ENCODE measurements at regions not wholly inside any gene's neighbourhood (a gene's known extent, or its start where the extent isn't known, plus 50 kb on each side); places are given as distances from the start of the nearest gene placed in this dataset.

DNA sequence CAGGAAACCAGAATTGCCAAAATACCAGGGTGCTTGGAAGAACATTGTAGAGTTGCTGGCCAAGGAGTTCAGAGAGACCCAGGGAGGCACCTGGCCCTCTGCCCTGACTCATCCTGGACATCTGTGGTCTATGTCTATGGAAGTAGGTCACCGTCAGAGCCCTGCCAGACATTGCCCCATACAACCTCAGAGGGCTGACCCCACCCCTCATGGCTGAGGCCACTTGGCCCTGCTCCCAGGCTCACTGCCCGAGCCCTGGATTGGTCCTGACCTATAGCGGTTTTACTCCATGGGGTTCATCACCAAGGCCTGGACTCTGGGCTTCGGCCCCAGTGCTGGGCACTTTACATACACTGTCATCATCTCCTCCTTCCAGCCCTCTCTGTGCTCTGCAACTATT lies 233.1 kb downstream of the PTPRU start:
- Mint-ChIP-seq H3K4me3 (ENCODE audit: unreplicated experiment) (no peak overlapping the region), H3K4me1 (ENCODE audit: unreplicated experiment) (no peaks in the 10 kb centered on the region), H3K9me3 (ENCODE audit: unreplicated experiment) (no peaks in the 10 kb centered on the region), H3K36me3 (ENCODE audit: low read depth, unreplicated experiment) (no peaks in the 10 kb centered on the region), H3K27me3 (ENCODE audit: unreplicated experiment) (peaks cover 4% of the 10 kb centered on the region), H3K27ac (ENCODE audit: unreplicated experiment) (no peak overlapping the region)
- DNase-seq (ENCODE audit: low spot score): no peak
- TF ChIP-seq, protein P1, sequence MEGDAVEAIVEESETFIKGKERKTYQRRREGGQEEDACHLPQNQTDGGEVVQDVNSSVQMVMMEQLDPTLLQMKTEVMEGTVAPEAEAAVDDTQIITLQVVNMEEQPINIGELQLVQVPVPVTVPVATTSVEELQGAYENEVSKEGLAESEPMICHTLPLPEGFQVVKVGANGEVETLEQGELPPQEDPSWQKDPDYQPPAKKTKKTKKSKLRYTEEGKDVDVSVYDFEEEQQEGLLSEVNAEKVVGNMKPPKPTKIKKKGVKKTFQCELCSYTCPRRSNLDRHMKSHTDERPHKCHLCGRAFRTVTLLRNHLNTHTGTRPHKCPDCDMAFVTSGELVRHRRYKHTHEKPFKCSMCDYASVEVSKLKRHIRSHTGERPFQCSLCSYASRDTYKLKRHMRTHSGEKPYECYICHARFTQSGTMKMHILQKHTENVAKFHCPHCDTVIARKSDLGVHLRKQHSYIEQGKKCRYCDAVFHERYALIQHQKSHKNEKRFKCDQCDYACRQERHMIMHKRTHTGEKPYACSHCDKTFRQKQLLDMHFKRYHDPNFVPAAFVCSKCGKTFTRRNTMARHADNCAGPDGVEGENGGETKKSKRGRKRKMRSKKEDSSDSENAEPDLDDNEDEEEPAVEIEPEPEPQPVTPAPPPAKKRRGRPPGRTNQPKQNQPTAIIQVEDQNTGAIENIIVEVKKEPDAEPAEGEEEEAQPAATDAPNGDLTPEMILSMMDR (IDR thresholded peaks at IDR 0.05; ENCODE audit: unreplicated experiment): no peak

DNA sequence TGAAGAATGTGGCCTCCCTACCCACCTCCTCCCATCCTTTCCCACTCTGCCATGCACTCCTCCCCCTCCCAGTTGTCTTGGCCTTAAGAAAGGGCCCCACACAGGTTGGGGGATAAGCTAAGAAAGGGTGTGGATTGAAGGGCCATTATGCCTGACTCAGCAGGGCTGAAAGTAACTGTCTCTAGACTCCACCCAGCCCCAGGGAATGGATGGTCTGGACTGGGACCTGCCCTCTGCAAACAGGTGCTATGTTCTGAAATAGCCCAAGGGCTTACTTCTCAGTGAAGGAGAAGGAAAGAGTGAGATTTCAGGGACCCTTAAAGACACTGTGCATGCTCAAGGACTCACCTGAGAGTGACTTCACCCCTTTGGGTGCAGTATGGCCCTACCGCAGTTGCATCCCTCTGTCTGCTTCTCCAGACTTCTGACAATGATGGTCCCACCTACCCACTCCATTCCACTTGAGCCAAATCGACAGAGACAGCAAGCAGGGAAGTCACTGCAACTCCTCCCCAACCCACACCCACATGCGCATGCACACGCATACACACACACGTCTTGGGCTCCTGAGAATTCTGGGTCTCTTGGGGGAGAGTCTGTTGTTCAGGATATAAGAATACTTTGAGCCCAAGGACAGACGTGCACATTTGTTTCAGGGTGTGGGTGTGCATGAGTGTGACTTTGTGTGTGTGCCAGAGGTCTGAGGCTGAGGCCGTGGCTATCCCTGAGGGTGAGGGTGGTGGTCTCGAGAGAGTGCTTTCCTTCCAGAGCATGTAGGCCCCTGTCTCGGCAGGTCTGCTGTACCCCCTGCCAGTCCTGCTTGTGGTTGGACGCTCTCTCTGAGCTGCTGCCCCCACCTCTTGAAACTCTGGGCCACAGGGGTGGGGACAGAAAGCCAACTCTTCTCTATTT lies 231.9 kb downstream of the PTPRU start:
- H3K4me1 Mint-ChIP-seq (ENCODE audit: unreplicated experiment): no peaks in the 10 kb centered on the region
- no peak for DNase-seq (ENCODE audit: low spot score)
- no peaks in the 10 kb centered on the region for H3K9me3 Mint-ChIP-seq (ENCODE audit: unreplicated experiment)
- no peak overlapping the region for H3K4me3 Mint-ChIP-seq (ENCODE audit: unreplicated experiment)
- H3K27me3 Mint-ChIP-seq (ENCODE audit: unreplicated experiment): peaks cover 4% of the 10 kb centered on the region
- TF ChIP-seq, protein P1 (IDR thresholded peaks at IDR 0.05; ENCODE audit: unreplicated experiment): no peak
- H3K36me3 Mint-ChIP-seq (ENCODE audit: low read depth, unreplicated experiment): no peaks in the 10 kb centered on the region
- H3K27ac Mint-ChIP-seq (ENCODE audit: unreplicated experiment): no peak overlapping the region

DNA sequence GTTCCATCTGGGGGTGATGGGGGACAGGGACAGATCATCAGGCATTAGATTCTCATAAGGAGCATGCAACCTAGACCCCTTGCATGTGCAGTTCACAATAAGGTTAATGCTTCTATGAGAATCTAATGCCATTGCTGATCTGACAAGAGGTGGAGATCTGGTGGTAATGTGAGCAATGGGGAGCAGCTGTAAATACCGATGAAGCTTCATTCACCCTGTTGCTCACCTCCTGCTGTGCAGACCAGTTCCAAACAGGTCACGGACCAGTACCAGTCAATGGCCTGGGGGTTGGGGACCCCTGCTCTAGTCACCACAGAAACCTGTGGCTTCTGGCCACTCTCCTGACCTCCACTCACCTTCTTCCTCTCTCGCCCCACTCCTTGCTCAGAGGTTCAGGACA lies 229.9 kb downstream of the PTPRU start:
- H3K4me1 Mint-ChIP-seq (ENCODE audit: unreplicated experiment): no peaks in the 10 kb centered on the region
- no peaks in the 10 kb centered on the region for H3K9me3 Mint-ChIP-seq (ENCODE audit: unreplicated experiment)
- H3K36me3 Mint-ChIP-seq (ENCODE audit: low read depth, unreplicated experiment): no peaks in the 10 kb centered on the region
- TF ChIP-seq, protein P1 (IDR thresholded peaks at IDR 0.05; ENCODE audit: unreplicated experiment): no peak
- no peak overlapping the region for H3K4me3 Mint-ChIP-seq (ENCODE audit: unreplicated experiment)
- H3K27me3 Mint-ChIP-seq (ENCODE audit: unreplicated experiment): peaks cover 4% of the 10 kb centered on the region
- H3K27ac Mint-ChIP-seq (ENCODE audit: unreplicated experiment): no peak overlapping the region
- DNase-seq (ENCODE audit: low spot score): no peak

DNA sequence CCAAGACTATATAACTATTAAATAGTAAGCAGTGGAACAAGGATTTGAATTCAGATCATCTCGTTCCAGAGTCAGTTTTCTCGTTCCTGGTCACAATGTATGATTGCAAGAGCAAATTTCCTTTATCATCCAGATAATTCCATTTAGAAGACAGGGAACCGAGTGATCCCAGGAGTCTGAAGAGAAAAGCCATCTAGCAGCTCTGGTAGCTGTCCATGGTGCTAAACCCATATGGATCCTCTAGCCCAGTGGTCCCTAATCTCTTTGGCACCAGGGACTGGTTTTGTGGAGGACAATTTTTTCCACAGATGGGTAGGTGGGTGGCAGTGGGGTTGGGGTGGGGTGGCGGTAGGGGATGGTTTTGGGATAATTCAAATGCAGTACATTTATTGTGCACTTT lies 229.4 kb downstream of the PTPRU start:
- Mint-ChIP-seq H3K9me3 (ENCODE audit: unreplicated experiment) (no peaks in the 10 kb centered on the region), H3K4me1 (ENCODE audit: unreplicated experiment) (no peaks in the 10 kb centered on the region)
- DNase-seq (ENCODE audit: low spot score): no peak

DNA sequence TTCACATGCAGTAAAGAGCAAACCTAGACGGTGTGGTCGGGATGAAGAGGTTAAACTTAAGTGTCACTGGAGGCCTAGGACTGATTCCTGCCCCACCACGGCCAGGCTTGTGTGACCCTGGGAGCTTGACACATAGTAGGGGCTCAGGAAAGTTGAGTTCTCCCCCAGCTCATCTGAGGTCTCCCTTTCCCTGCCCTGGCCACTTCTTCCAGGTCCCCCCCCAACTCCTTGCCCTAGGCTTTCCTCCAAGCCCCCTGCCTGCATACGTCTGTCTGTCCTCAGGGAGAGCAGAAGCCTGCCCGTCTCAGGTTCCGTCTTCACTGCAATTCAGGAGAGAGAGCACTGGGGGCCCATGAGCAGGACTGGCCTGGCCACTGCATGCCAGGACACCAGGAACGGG lies 225.8 kb downstream of the PTPRU start:
- Mint-ChIP-seq H3K4me1 (ENCODE audit: unreplicated experiment) (no peaks in the 10 kb centered on the region), H3K27me3 (ENCODE audit: unreplicated experiment) (no peaks in the 10 kb centered on the region), H3K27ac (ENCODE audit: unreplicated experiment) (no peak overlapping the region), H3K4me3 (ENCODE audit: unreplicated experiment) (no peak overlapping the region), H3K9me3 (ENCODE audit: unreplicated experiment) (no peaks in the 10 kb centered on the region), H3K36me3 (ENCODE audit: low read depth, unreplicated experiment) (no peaks in the 10 kb centered on the region)
- DNase-seq (ENCODE audit: low spot score): no peak
- TF ChIP-seq, protein P1 (IDR thresholded peaks at IDR 0.05; ENCODE audit: unreplicated experiment): no peak

More for the DNA sequence above, 229.4 kb downstream of the PTPRU start:
- Mint-ChIP-seq H3K4me3 (ENCODE audit: unreplicated experiment) (no peak overlapping the region), H3K27ac (ENCODE audit: unreplicated experiment) (no peak overlapping the region), H3K36me3 (ENCODE audit: low read depth, unreplicated experiment) (no peaks in the 10 kb centered on the region), H3K27me3 (ENCODE audit: unreplicated experiment) (peaks cover 4% of the 10 kb centered on the region)
- TF ChIP-seq, protein P1 (IDR thresholded peaks at IDR 0.05; ENCODE audit: unreplicated experiment): no peak

Data from endothelial cell (in vitro differentiated cells).